Neural cell (in vitro differentiated cells): ENCODE measurements at regions not wholly inside any gene's neighbourhood (a gene's known extent, or its start where the extent isn't known, plus 50 kb on each side); places are given as distances from the start of the nearest gene placed in this dataset.

Source experiments
- CTCF ChIP-seq: fragments of 450-650 bp; IDR thresholded peaks from 2 replicates; pipeline ENCODE4 v1.5.1; 2014; ENCODE audit warnings: antibody characterized with exemption, mild to moderate bottlenecking, moderate library complexity; ENCODE audit not compliant: poor library complexity, severe bottlenecking
- EZH2 ChIP-seq: fragments of 200-600, 300-800 bp; shearing (Covaris generic), sonication (generic); IDR thresholded peaks from 2 replicates; pipeline ENCODE4 v1.6.1; 2014; ENCODE audit warnings: antibody characterized with exemption, low read length, borderline replicate concordance, mild to moderate bottlenecking; ENCODE audit not compliant: insufficient read depth, poor library complexity, severe bottlenecking
- MXI1 ChIP-seq: fragments of 450-650 bp; conservative IDR thresholded peaks from 2 replicates; pipeline ENCODE4 v1.6.1; 2014; ENCODE audit warnings: antibody characterized with exemption, mild to moderate bottlenecking; ENCODE audit not compliant: poor library complexity, severe bottlenecking

- no peak for TF ChIP-seq CTCF
- no peak for TF ChIP-seq EZH2
- no peak for TF ChIP-seq MXI1
Observed at GRCh38 chr21:27535188-27535587, 568.3 kb upstream of the ADAMTS5 start.
